ENCODE measurements at regions not wholly inside any gene's neighbourhood (a gene's known extent, or its start where the extent isn't known, plus 50 kb on each side); places are given as distances from the start of the nearest gene placed in this dataset.

GRCh38 chr12:127928178-127928577, 338.8 kb upstream of the TMEM132C start:
- Histone ChIP-seq H3K4me3 (no peak overlapping the region), H3K9me3 (ENCODE audit: low read depth) (no peaks in the 10 kb centered on the region), H3F3A (ENCODE audit: low read depth) (no peaks in the 10 kb centered on the region), H4K20me1 (ENCODE audit: low read depth) (no peaks in the 10 kb centered on the region), H3K36me3 (no peaks in the 10 kb centered on the region), H3K4me1 (no peaks in the 10 kb centered on the region), H2AFZ (replicated peaks) (no peak overlapping the region), H3K4me2 (no peak overlapping the region), H3K27ac (no peak overlapping the region), H3K9ac (no peak overlapping the region), H3K79me2 (ENCODE audit: low read depth) (no peaks in the 10 kb centered on the region), H3K27me3 (no peaks in the 10 kb centered on the region)
- no peaks in the 10 kb centered on the region for H3K9me3 Mint-ChIP-seq
- DNase-seq (ENCODE audit: low spot score) = no peak
- peaks cover 2% of the 10 kb centered on the region for H3K27me3 Mint-ChIP-seq (ENCODE audit: insufficient read depth, low read depth)
- no peaks in the 10 kb centered on the region for H3K36me3 Mint-ChIP-seq
- TF ChIP-seq EZH2phosphoT487 (IDR thresholded peaks at IDR 0.05) (no peak), EZH2 (IDR thresholded peaks at IDR 0.05) (no peak), CTCF (IDR thresholded peaks at IDR 0.05) (no peak)
- H3K27ac Mint-ChIP-seq = no peak overlapping the region
- no peaks in the 10 kb centered on the region for H3K4me1 Mint-ChIP-seq
- no peak overlapping the region for H3K4me3 Mint-ChIP-seq

GRCh38 chr12:127928615-127929571, 338.1 kb upstream of the TMEM132C start:
- H3K4me3 Mint-ChIP-seq = no peak overlapping the region
- Histone ChIP-seq H3K4me1 (no peaks in the 10 kb centered on the region), H2AFZ (replicated peaks) (no peak overlapping the region), H3K79me2 (ENCODE audit: low read depth) (no peaks in the 10 kb centered on the region), H3K9me3 (ENCODE audit: low read depth) (no peaks in the 10 kb centered on the region), H3K4me3 (no peak overlapping the region), H3K27ac (no peak overlapping the region), H3K36me3 (no peaks in the 10 kb centered on the region), H3F3A (ENCODE audit: low read depth) (no peaks in the 10 kb centered on the region), H3K27me3 (no peaks in the 10 kb centered on the region), H3K9ac (no peak overlapping the region), H4K20me1 (ENCODE audit: low read depth) (no peaks in the 10 kb centered on the region), H3K4me2 (no peak overlapping the region)
- peaks cover 2% of the 10 kb centered on the region for H3K27me3 Mint-ChIP-seq (ENCODE audit: insufficient read depth, low read depth)
- H3K27ac Mint-ChIP-seq = no peak overlapping the region
- H3K9me3 Mint-ChIP-seq = no peaks in the 10 kb centered on the region
- DNase-seq (ENCODE audit: low spot score) = no peak
- H3K4me1 Mint-ChIP-seq = no peaks in the 10 kb centered on the region
- H3K36me3 Mint-ChIP-seq = no peaks in the 10 kb centered on the region
- TF ChIP-seq EZH2phosphoT487 (IDR thresholded peaks at IDR 0.05) (no peak), EZH2 (IDR thresholded peaks at IDR 0.05) (no peak), CTCF (IDR thresholded peaks at IDR 0.05) (no peak)

- Mint-ChIP-seq H3K27me3 (ENCODE audit: insufficient read depth, low read depth) (no peaks in the 10 kb centered on the region), H3K4me1 (no peaks in the 10 kb centered on the region), H3K4me3 (no peak overlapping the region), H3K27ac (no peak overlapping the region), H3K36me3 (no peaks in the 10 kb centered on the region), H3K9me3 (no peaks in the 10 kb centered on the region)
- TF ChIP-seq EZH2phosphoT487 (IDR thresholded peaks at IDR 0.05) (no peak), EZH2 (IDR thresholded peaks at IDR 0.05) (no peak), CTCF (IDR thresholded peaks at IDR 0.05) (no peak)
- Histone ChIP-seq H3F3A (ENCODE audit: low read depth) (no peaks in the 10 kb centered on the region), H4K20me1 (ENCODE audit: low read depth) (no peaks in the 10 kb centered on the region), H3K79me2 (ENCODE audit: low read depth) (no peaks in the 10 kb centered on the region), H3K4me2 (no peak overlapping the region), H3K4me1 (no peaks in the 10 kb centered on the region), H2AFZ (replicated peaks) (no peak overlapping the region), H3K27me3 (no peaks in the 10 kb centered on the region), H3K9me3 (ENCODE audit: low read depth) (no peaks in the 10 kb centered on the region), H3K36me3 (no peaks in the 10 kb centered on the region), H3K9ac (no peak overlapping the region), H3K4me3 (no peak overlapping the region), H3K27ac (no peak overlapping the region)
- DNase-seq (ENCODE audit: low spot score) = no peak
These were observed 336.8 kb upstream of the TMEM132C start for GRCh38 chr12:127930122-127930521.
